Stomach (tissue), 8 donors: ENCODE measurements at regions not wholly inside any gene's neighbourhood (a gene's known extent, or its start where the extent isn't known, plus 50 kb on each side); places are given as distances from the start of the nearest gene placed in this dataset.

Source experiments
- DNase-seq, 2 donors: peaks; one replicate each; pipeline versions ENCODE4 v3.0.0 to v3.0.0-alpha.2; 2013 to 2019
- H3K27ac ChIP-seq, 5 donors: fragments of 200-600 bp in 4 of 5; sonication (generic) in 4 of 5; one replicate each; pipeline ENCODE4 v1.5.1; 2013 to 2019; ENCODE audit warnings: mild to moderate bottlenecking in 1 of 5, moderate library complexity in 1 of 5
- H3K27me3 ChIP-seq, 3 donors: fragments of 200-600 bp; sonication (generic); one replicate each; pipeline ENCODE4 v1.5.1; 2017 to 2019; ENCODE audit warnings: mixed run types in 1 of 3
- H3K36me3 ChIP-seq, 4 donors: fragments of 200-600 bp; sonication (generic); 1 replicate in 3 of 4; 2 replicates in 1 of 4; pipeline ENCODE4 v1.5.1; 2016 to 2019
- H3K4me1 ChIP-seq, 4 donors: fragments of 200-600 bp; sonication (generic); one replicate each; pipeline ENCODE4 v1.5.1; 2016 to 2019
- H3K4me3 ChIP-seq, 4 donors: fragments of 200-600 bp; sonication (generic) in 3 of 4; one replicate each; pipeline ENCODE4 v1.5.1; 2016 to 2019; ENCODE audit warnings: mild to moderate bottlenecking in 1 of 4
- H3K9me3 ChIP-seq, 4 donors: fragments of 200-600 bp; sonication (generic); one replicate each; pipeline ENCODE4 v1.5.1; 2016 to 2019
- CTCF ChIP-seq, 7 experiments: fragments of 450-650 bp in 4 of 7; fragments of 200-600 bp in 3 of 7; sonication (generic) in 3 of 7; IDR thresholded peaks; one replicate each; pipeline ENCODE4 v1.5.1; 2016 to 2019; ENCODE audit warnings: antibody characterized with exemption in 7 of 7, control low read depth in 2 of 7, mild to moderate bottlenecking in 1 of 7
- EP300 ChIP-seq: sonication (generic); formaldehyde crosslinking; IDR thresholded peaks from one replicate; pipeline ENCODE4 v1.6.1; 2017; ENCODE audit warnings: antibody characterized with exemption
- POLR2A ChIP-seq, 4 donors: fragments of 450-650 bp; IDR thresholded peaks; one replicate each; pipeline ENCODE4 v1.6.1; 2016; ENCODE audit warnings: antibody characterized with exemption in 4 of 4, control low read depth in 2 of 4, mild to moderate bottlenecking in 1 of 4, moderate library complexity in 1 of 4
- POLR2AphosphoS5 ChIP-seq, 3 donors: sonication (generic); formaldehyde crosslinking; IDR thresholded peaks; one replicate each; pipeline ENCODE4 v1.6.1; 2016; ENCODE audit warnings: antibody characterized with exemption in 3 of 3
- WGBS, 5 donors: extraction: QIAGEN DNeasy Blood & Tissue Kit in 3 of 5; methylation state at CpG; one replicate each; pipeline versions ENCODE4 v1.1.5 to v1.1.7; 2013 to 2018; 5-methylcytosine and 5-hydroxymethylcytosine counted together
- intact Hi-C: fragments of 100-400 bp; cut with DNase I; formaldehyde crosslinking; loops from one replicate; pipeline ENCODE4 v1.15.1; 2023; ENCODE audit warnings: low total_unique reads
- donor health status: healthy with polysubstance abuse.
- donor health status: Bipolar disorder and iron deficiency.
- donor health status: healthy.

GRCh38 chr5:174555726-174556125 lies 168.7 kb upstream of the MSX2 start:
- WGBS, 5 donors, result 71 to 79% (median 77%) methylated on average over 9 of the region's 9 CpGs
- DNase-seq, result no peak
- no peaks in the 10 kb centered on the region for H3K4me1 ChIP-seq
- no peak overlapping the region for H3K4me3 ChIP-seq
- TF ChIP-seq EP300 (no peak), POLR2AphosphoS5 (IDR thresholded peaks at IDR 0.05) (no peak), CTCF (IDR thresholded peaks at IDR 0.05) (no peak), POLR2A (IDR thresholded peaks at IDR 0.05) (no peak)
- H3K27me3 ChIP-seq, result peaks cover 0 to 14% (median 0%) of the 10 kb centered on the region in 3 donors
- H3K9me3 ChIP-seq, result no peaks in the 10 kb centered on the region
- no peaks in the 10 kb centered on the region for H3K36me3 ChIP-seq
- no peak overlapping the region for H3K27ac ChIP-seq
- intact Hi-C loops, result no loop called here

GRCh38 chr5:174556756-174557155 lies 167.6 kb upstream of the MSX2 start:
- 56 to 75% (median 62%) methylated on average over 3 of the region's 3 CpGs for WGBS, 5 donors

GRCh38 chr5:174558190-174558589 lies 166.2 kb upstream of the MSX2 start:
- TF ChIP-seq EP300, result no peak
- TF ChIP-seq CTCF (IDR thresholded peaks at IDR 0.05), result no peak
- TF ChIP-seq POLR2AphosphoS5 (IDR thresholded peaks at IDR 0.05), result no peak
- no peak for TF ChIP-seq POLR2A (IDR thresholded peaks at IDR 0.05)
- Histone ChIP-seq H3K36me3 (no peaks in the 10 kb centered on the region), H3K27me3 (peaks cover 0 to 21% (median 0%) of the 10 kb centered on the region in 3 donors), H3K27ac (no peak overlapping the region), H3K4me1 (no peaks in the 10 kb centered on the region), H3K4me3 (no peak overlapping the region), H3K9me3 (no peaks in the 10 kb centered on the region)
- DNase-seq, result no peak
- intact Hi-C loops, result no loop called here
- 79 to 97% (median 88%) methylated on average over 1 of the region's 1 CpG for WGBS, 5 donors

More at GRCh38 chr5:174556756-174557155, 167.6 kb upstream of the MSX2 start:
- H3K27ac ChIP-seq, result no peak overlapping the region
- DNase-seq, result no peak
- peaks cover 0 to 25% (median 0%) of the 10 kb centered on the region in 3 donors for H3K27me3 ChIP-seq
- H3K9me3 ChIP-seq, result no peaks in the 10 kb centered on the region
- intact Hi-C loops, result no loop called here
- TF ChIP-seq EP300 (no peak), POLR2A (IDR thresholded peaks at IDR 0.05) (no peak), CTCF (IDR thresholded peaks at IDR 0.05) (no peak), POLR2AphosphoS5 (IDR thresholded peaks at IDR 0.05) (no peak)
- no peak overlapping the region for H3K4me3 ChIP-seq
- H3K36me3 ChIP-seq, result no peaks in the 10 kb centered on the region
- H3K4me1 ChIP-seq, result no peaks in the 10 kb centered on the region

GRCh38 chr5:174559141-174559540 lies 165.2 kb upstream of the MSX2 start:
- WGBS, 5 donors, result 68 to 77% (median 75%) methylated on average over 3 of the region's 3 CpGs
- no peak for TF ChIP-seq POLR2A (IDR thresholded peaks at IDR 0.05)
- H3K4me1 ChIP-seq, result no peaks in the 10 kb centered on the region
- H3K27ac ChIP-seq, result no peak overlapping the region
- peaks cover 0 to 21% (median 0%) of the 10 kb centered on the region in 3 donors for H3K27me3 ChIP-seq
- DNase-seq, result no peak
- no peak overlapping the region for H3K4me3 ChIP-seq
- intact Hi-C loops, result no loop called here
- H3K36me3 ChIP-seq, result no peaks in the 10 kb centered on the region
- no peaks in the 10 kb centered on the region for H3K9me3 ChIP-seq

- no peaks in the 10 kb centered on the region for H3K9me3 ChIP-seq
- no peak for DNase-seq
- intact Hi-C loops, result no loop called here
- peaks cover 0 to 21% (median 0%) of the 10 kb centered on the region in 3 donors for H3K27me3 ChIP-seq
- H3K27ac ChIP-seq, result no peak overlapping the region
- H3K4me3 ChIP-seq, result no peak overlapping the region
- 64 to 83% (median 81%) methylated on average over 2 to 5 of the region's 5 CpGs for WGBS, 5 donors
- H3K4me1 ChIP-seq, result no peaks in the 10 kb centered on the region
- H3K36me3 ChIP-seq, result no peaks in the 10 kb centered on the region
- no peak for TF ChIP-seq POLR2A (IDR thresholded peaks at IDR 0.05)
- no peak for TF ChIP-seq CTCF (IDR thresholded peaks at IDR 0.05)
- TF ChIP-seq EP300, result no peak
- no peak for TF ChIP-seq POLR2AphosphoS5 (IDR thresholded peaks at IDR 0.05)
Measured at GRCh38 chr5:174559566-174560090, 164.8 kb upstream of the MSX2 start.
